Gastrocnemius medialis (tissue), 4 donors: ENCODE measurements at regions not wholly inside any gene's neighbourhood (a gene's known extent, or its start where the extent isn't known, plus 50 kb on each side); places are given as distances from the start of the nearest gene placed in this dataset.

Source experiments
- POLR2A ChIP-seq, 2 donors: fragments of 450-650 bp; IDR thresholded peaks; one replicate each; pipeline ENCODE4 v1.6.1; 2017; ENCODE audit warnings: antibody characterized with exemption in 2 of 2, mild to moderate bottlenecking in 2 of 2, moderate library complexity in 2 of 2
- TF ChIP-seq, protein P1 (sequence below), 5 experiments: fragments of 450-650 bp in 3 of 5; fragments of 200-600 bp in 2 of 5; sonication (generic) in 2 of 5; IDR thresholded peaks in 4 of 5; conservative IDR thresholded peaks in 1 of 5; 1 replicate in 4 of 5; 2 replicates in 1 of 5; pipeline ENCODE4 v1.5.1; 2016 to 2019; ENCODE audit warnings: antibody characterized with exemption in 5 of 5, mild to moderate bottlenecking in 3 of 5, moderate library complexity in 3 of 5

- TF ChIP-seq, protein P1, sequence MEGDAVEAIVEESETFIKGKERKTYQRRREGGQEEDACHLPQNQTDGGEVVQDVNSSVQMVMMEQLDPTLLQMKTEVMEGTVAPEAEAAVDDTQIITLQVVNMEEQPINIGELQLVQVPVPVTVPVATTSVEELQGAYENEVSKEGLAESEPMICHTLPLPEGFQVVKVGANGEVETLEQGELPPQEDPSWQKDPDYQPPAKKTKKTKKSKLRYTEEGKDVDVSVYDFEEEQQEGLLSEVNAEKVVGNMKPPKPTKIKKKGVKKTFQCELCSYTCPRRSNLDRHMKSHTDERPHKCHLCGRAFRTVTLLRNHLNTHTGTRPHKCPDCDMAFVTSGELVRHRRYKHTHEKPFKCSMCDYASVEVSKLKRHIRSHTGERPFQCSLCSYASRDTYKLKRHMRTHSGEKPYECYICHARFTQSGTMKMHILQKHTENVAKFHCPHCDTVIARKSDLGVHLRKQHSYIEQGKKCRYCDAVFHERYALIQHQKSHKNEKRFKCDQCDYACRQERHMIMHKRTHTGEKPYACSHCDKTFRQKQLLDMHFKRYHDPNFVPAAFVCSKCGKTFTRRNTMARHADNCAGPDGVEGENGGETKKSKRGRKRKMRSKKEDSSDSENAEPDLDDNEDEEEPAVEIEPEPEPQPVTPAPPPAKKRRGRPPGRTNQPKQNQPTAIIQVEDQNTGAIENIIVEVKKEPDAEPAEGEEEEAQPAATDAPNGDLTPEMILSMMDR (IDR thresholded peaks at IDR 0.05 in 4 of 5, conservative IDR thresholded peaks at IDR 0.05 in 1 of 5), result no peak
- no peak for TF ChIP-seq POLR2A (IDR thresholded peaks at IDR 0.05)
Observed at GRCh38 chr5:114727358-114727757, 365.5 kb downstream of the KCNN2 start.
